ENCODE measurements at regions not wholly inside any gene's neighbourhood (a gene's known extent, or its start where the extent isn't known, plus 50 kb on each side); places are given as distances from the start of the nearest gene placed in this dataset.

- DNase-seq (no peak), ATAC-seq (no peak)
- intact Hi-C loops (cut with DNase I), result no loop called here
- H3K9me3 ChIP-seq, result no peaks in the 10 kb centered on the region
- peaks cover 4% of the 10 kb centered on the region for H3K4me1 ChIP-seq
- no peaks in the 10 kb centered on the region for H3K27me3 ChIP-seq
- TF ChIP-seq CTCF (IDR thresholded peaks at IDR 0.05), result no peak
- H3K4me3 ChIP-seq, result no peak overlapping the region
- no peaks in the 10 kb centered on the region for H3K36me3 ChIP-seq
- no peak overlapping the region for H3K27ac ChIP-seq
These were observed 79.7 kb upstream of the TRIB2 start for GRCh38 chr2:12636837-12637581.

GRCh38 chr2:12637754-12638153, 79.0 kb upstream of the TRIB2 start:
- Histone ChIP-seq H3K27ac (no peak overlapping the region), H3K36me3 (no peaks in the 10 kb centered on the region), H3K4me1 (peaks cover 4% of the 10 kb centered on the region), H3K9me3 (no peaks in the 10 kb centered on the region), H3K4me3 (no peak overlapping the region), H3K27me3 (no peaks in the 10 kb centered on the region)
- TF ChIP-seq CTCF (IDR thresholded peaks at IDR 0.05), result no peak
- ATAC-seq, result no peak
- intact Hi-C loops (cut with DNase I), result no loop called here
- no peak for DNase-seq

GRCh38 chr2:12641441-12641840, 75.3 kb upstream of the TRIB2 start:
- Histone ChIP-seq H3K36me3 (no peaks in the 10 kb centered on the region), H3K9me3 (no peaks in the 10 kb centered on the region), H3K27me3 (no peaks in the 10 kb centered on the region), H3K4me1 (peaks cover 4% of the 10 kb centered on the region), H3K27ac (no peak overlapping the region), H3K4me3 (no peak overlapping the region)
- DNase-seq, result no peak
- intact Hi-C loops (cut with DNase I), result no loop called here
- TF ChIP-seq CTCF (IDR thresholded peaks at IDR 0.05), result no peak
- ATAC-seq, result no peak

GRCh38 chr2:12642332-12642731, 74.4 kb upstream of the TRIB2 start:
- TF ChIP-seq CTCF (IDR thresholded peaks at IDR 0.05), result no peak
- Histone ChIP-seq H3K27ac (no peak overlapping the region), H3K4me1 (peaks cover 2% of the 10 kb centered on the region), H3K4me3 (no peak overlapping the region), H3K36me3 (no peaks in the 10 kb centered on the region), H3K27me3 (no peaks in the 10 kb centered on the region), H3K9me3 (no peaks in the 10 kb centered on the region)
- DNase-seq (no peak), ATAC-seq (no peak)
- intact Hi-C loops (cut with DNase I), result no loop called here

GRCh38 chr2:12642859-12643258, 73.9 kb upstream of the TRIB2 start:
- Histone ChIP-seq H3K27ac (no peak overlapping the region), H3K4me3 (no peak overlapping the region), H3K4me1 (no peaks in the 10 kb centered on the region), H3K27me3 (no peaks in the 10 kb centered on the region), H3K9me3 (no peaks in the 10 kb centered on the region), H3K36me3 (no peaks in the 10 kb centered on the region)
- no peak for TF ChIP-seq CTCF (IDR thresholded peaks at IDR 0.05)
- DNase-seq, result no peak
- intact Hi-C loops (cut with DNase I), result no loop called here
- ATAC-seq, result no peak
